ENCODE measurements at regions not wholly inside any gene's neighbourhood (a gene's known extent, or its start where the extent isn't known, plus 50 kb on each side); places are given as distances from the start of the nearest gene placed in this dataset.

DNA sequence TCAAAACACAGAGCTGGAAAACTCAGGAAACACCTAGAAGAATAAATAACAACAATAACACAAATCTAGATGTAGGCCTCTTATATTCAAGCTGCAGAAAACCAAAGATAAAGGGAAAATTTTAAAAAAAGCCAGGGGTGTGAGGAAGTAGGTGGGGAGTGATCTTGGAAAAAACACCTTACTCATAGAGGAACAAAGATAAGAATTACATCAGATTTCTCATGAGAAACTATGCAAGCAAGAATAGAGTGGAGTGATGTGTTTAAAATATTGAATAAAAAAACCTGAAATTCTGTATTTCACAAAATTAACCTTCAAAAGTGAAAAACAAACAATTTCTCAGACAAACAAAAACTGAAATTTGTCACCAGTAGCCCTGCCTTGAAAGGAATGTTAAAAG, 265.5 kb upstream of the RGS18 start:
- no peak for TF ChIP-seq CTCF (IDR thresholded peaks at IDR 0.05)
- TF ChIP-seq POLR2A (IDR thresholded peaks at IDR 0.05), result no peak
